Mesodermal cell (in vitro differentiated cells): ENCODE measurements at regions not wholly inside any gene's neighbourhood (a gene's known extent, or its start where the extent isn't known, plus 50 kb on each side); places are given as distances from the start of the nearest gene placed in this dataset.

Experiments used
- H3K27ac ChIP-seq: 2 replicates; pipeline ENCODE4 v1.7.0; 2013; ENCODE audit warnings: mild to moderate bottlenecking, low read depth, low read length, moderate library complexity; ENCODE audit not compliant: severe bottlenecking
- H3K36me3 ChIP-seq: 2 replicates; pipeline ENCODE4 v1.7.1; 2013; ENCODE audit warnings: mild to moderate bottlenecking, low read length, moderate library complexity; ENCODE audit not compliant: control insufficient read depth, insufficient read depth
- H3K4me1 ChIP-seq: one replicate; pipeline ENCODE4 v1.7.1; 2013; ENCODE audit warnings: mild to moderate bottlenecking, low read length; ENCODE audit not compliant: insufficient read depth, control insufficient read depth, poor library complexity, severe bottlenecking
- H3K4me3 ChIP-seq: 2 replicates; pipeline ENCODE4 v1.7.0; 2013; ENCODE audit warnings: low read length, control low read depth, mild to moderate bottlenecking; ENCODE audit not compliant: insufficient read depth, poor library complexity, severe bottlenecking; ENCODE audit errors: extremely low read depth
- H3K9me3 ChIP-seq: 2 replicates; pipeline ENCODE4 v1.7.1; 2013; ENCODE audit warnings: mild to moderate bottlenecking, low read length, moderate library complexity; ENCODE audit not compliant: control insufficient read depth
- WGBS, 2 experiments: methylation state at CpG; one replicate each; pipeline ENCODE4 v1.1.5; 2013; ENCODE audit warnings: missing lambda C conversion rate in 2 of 2; ENCODE audit not compliant: insufficient coverage in 2 of 2; 5-methylcytosine and 5-hydroxymethylcytosine counted together

DNA sequence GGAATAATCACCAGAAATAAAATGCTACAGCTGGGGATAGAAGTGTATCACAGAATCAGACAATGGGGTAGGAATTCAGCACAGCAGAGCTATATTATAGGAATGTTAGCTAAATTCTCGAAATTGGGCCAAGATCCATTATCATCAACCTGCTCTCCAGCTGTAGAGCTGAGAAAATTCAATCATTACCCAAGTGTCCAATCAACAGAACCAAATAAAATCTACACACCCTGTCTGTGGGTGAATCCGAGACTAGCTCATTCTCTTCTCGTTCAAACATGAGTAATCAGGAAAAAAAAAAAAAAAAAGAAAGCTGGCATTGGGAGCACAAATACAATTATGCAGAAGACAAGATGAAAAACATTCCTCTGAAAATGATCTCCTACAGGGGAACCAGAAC is 119.2 kb downstream of the CDC7 start:
- Histone ChIP-seq H3K36me3 (no peaks in the 10 kb centered on the region), H3K9me3 (no peaks in the 10 kb centered on the region), H3K4me3 (no peak overlapping the region), H3K4me1 (no peaks in the 10 kb centered on the region), H3K27ac (no peak overlapping the region)
- WGBS, 2 experiments, result no CpG with 5 or more reads among the region's 3 CpGs

DNA sequence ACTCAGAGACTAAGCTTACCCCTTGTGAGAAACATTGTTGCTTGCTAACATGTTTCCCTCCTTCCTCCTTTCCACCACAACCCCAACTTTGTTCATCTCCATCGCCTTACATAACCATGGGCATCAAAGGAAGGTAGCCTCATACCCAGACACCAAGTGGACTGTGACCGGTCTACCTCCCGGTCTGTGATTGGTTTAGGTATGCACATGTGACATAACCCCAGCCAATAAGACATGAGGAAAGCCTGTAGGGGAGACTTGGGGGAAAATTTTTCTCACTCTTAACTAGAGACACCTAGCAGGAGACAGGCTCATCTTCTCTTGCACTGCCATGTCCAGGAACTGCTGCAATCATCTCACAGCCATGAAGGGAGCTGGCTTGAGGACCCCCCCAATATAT is 120.7 kb downstream of the CDC7 start:
- no peaks in the 10 kb centered on the region for H3K36me3 ChIP-seq
- no peaks in the 10 kb centered on the region for H3K9me3 ChIP-seq
- WGBS, 2 experiments, result 80 to 100% methylated on average over 1 of the region's 3 CpGs
- no peaks in the 10 kb centered on the region for H3K4me1 ChIP-seq
- H3K27ac ChIP-seq, result no peak overlapping the region
- no peak overlapping the region for H3K4me3 ChIP-seq

DNA sequence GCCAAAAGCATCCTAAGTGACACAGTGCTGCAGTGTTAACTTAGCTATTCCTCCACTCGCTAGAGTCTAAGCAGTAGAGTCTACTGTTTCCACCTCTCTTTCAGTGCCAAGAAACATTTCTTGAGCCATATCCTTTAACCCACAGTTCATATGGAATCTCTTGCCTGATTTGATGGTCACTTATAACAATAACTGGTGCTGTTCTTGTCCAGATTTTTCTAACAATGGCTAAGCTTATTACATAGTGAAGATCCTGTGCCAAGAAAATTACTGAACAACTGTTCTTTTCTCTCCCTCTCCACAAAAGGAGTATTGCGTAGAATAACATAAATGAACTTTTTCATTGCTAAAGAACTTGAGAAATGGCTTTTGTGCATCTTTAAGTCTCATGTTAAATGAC is 121.3 kb downstream of the CDC7 start:
- Histone ChIP-seq H3K36me3 (no peaks in the 10 kb centered on the region), H3K4me1 (no peaks in the 10 kb centered on the region), H3K9me3 (no peaks in the 10 kb centered on the region), H3K27ac (no peak overlapping the region), H3K4me3 (no peak overlapping the region)
- 23 to 67% methylated on average over 1 of the region's 2 CpGs for WGBS, 2 experiments

DNA sequence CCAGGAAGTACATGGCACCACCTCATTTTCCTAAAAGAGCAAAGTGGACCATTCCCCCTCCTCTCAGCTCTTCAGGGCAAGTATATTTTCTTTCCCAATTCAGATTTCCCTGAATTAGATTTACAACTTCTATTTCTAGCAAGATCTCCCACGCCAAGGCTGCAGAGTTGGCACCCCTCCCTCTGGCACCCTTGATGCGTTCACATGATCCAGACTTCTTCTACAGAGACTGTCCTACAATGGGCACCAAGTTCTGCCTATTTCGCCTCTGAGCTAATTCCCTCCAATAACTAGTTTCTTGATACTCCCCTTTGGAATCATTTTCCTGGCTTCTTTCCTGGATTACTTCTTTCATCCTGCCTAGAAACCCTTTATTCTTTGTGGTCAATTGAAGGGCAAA is 122.0 kb downstream of the CDC7 start:
- no peaks in the 10 kb centered on the region for H3K4me1 ChIP-seq
- H3K4me3 ChIP-seq, result no peak overlapping the region
- no peak overlapping the region for H3K27ac ChIP-seq
- 90 to 100% methylated on average over 3 of the region's 3 CpGs for WGBS, 2 experiments
- H3K36me3 ChIP-seq, result no peaks in the 10 kb centered on the region
- H3K9me3 ChIP-seq, result no peaks in the 10 kb centered on the region

DNA sequence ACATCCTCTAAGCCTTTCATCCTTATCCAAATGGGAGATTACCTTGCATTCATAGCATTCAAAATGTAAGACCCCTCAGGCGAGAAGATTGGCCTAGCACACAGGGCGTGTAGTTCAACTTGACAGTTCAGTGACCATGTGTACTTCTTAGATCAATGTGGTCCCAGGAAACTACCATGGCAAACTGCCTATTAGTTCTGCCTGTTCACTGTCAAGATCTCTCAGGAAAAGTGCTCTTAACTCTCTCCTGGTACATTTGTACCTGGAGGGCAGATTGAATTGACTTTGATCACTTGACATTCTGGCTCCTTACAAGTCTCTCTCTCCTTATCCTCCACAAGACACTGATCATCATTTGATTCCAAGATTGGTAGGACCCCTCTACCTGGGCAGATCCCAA is 122.4 kb downstream of the CDC7 start:
- no peaks in the 10 kb centered on the region for H3K9me3 ChIP-seq
- 89 to 100% methylated on average over 1 to 2 of the region's 2 CpGs for WGBS, 2 experiments

DNA sequence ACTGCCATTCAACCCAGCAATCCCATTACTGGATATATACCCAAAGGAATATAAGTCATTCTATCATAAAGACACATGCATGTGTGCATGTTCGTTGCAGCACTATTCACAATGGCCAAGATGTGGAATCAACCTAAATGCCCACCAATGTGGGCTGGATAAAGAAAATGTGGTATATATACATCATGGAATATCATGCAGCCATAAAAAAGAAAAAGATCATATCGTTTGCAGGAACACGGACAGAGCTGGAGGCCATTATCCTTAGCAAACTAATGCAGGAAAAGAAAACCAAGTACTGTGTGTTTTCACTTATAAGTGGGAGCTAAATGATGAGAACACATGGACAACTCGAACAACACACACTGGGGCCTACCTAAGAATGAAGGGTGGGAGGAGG is 123.7 kb downstream of the CDC7 start:
- Histone ChIP-seq H3K4me3 (no peak overlapping the region), H3K4me1 (no peaks in the 10 kb centered on the region), H3K9me3 (no peaks in the 10 kb centered on the region), H3K36me3 (no peaks in the 10 kb centered on the region), H3K27ac (no peak overlapping the region)
- 76 to 95% methylated on average over 2 to 4 of the region's 4 CpGs for WGBS, 2 experiments

More for the DNA sequence above, 122.4 kb downstream of the CDC7 start:
- no peaks in the 10 kb centered on the region for H3K4me1 ChIP-seq
- H3K4me3 ChIP-seq, result no peak overlapping the region
- H3K36me3 ChIP-seq, result no peaks in the 10 kb centered on the region
- H3K27ac ChIP-seq, result no peak overlapping the region
